Keratinocyte (primary cell): ENCODE measurements at regions not wholly inside any gene's neighbourhood (a gene's known extent, or its start where the extent isn't known, plus 50 kb on each side); places are given as distances from the start of the nearest gene placed in this dataset.

Experiments used
- DNase-seq: peaks from one replicate; pipeline ENCODE4 v3.0.0-alpha.2; 2011; ENCODE audit warnings: low read depth, missing footprints, low spot score
- FAIRE-seq: peaks from 2 replicates; lab custom pipeline; 2011; peaks lifted over from hg19 to GRCh38; lab: Jason Lieb, UNC
- H2AFZ ChIP-seq: 2 replicates; pipeline ENCODE4 v1.6.0; 2012; ENCODE audit warnings: low read length, control low read depth, inconsistent platforms; ENCODE audit not compliant: control insufficient read depth
- H3K27ac ChIP-seq: 2 replicates; pipeline ENCODE4 v1.5.1; 2011; ENCODE audit warnings: low read length; ENCODE audit not compliant: control insufficient read depth, insufficient read depth
- H3K27me3 ChIP-seq: 3 replicates; pipeline ENCODE4 v1.6.0; 2011; ENCODE audit warnings: low read length; ENCODE audit not compliant: control insufficient read depth, insufficient read depth; ENCODE audit errors: extremely low read depth
- H3K36me3 ChIP-seq, 2 experiments: 2 replicates in 1 of 2; 3 replicates in 1 of 2; pipeline ENCODE4 v1.5.1; 2011; ENCODE audit warnings: low read length in 2 of 2, mild to moderate bottlenecking in 1 of 2; ENCODE audit not compliant: control insufficient read depth in 2 of 2, insufficient read depth in 2 of 2; ENCODE audit errors: extremely low read depth in 1 of 2
- H3K4me1 ChIP-seq: 3 replicates; pipeline ENCODE4 v1.5.1; 2011; ENCODE audit warnings: low read length; ENCODE audit not compliant: control insufficient read depth, insufficient read depth; ENCODE audit errors: extremely low read depth
- H3K4me2 ChIP-seq: 3 replicates; pipeline ENCODE4 v1.6.0; 2011; ENCODE audit warnings: low read depth, low read length; ENCODE audit not compliant: control insufficient read depth, insufficient read depth; ENCODE audit errors: extremely low read depth
- H3K4me3 ChIP-seq, 3 experiments: fragments of 200-600 bp in 1 of 3; sonication (generic) in 1 of 3; 2 replicates in 2 of 3; 3 replicates in 1 of 3; pipeline ENCODE4 v1.5.1; 2011 to 2016; ENCODE audit warnings: low read length in 3 of 3, mild to moderate bottlenecking in 3 of 3, control low read depth in 2 of 3, inconsistent platforms in 1 of 3, low read depth in 1 of 3, mixed read lengths in 1 of 3, mixed run types in 1 of 3, moderate library complexity in 1 of 3; ENCODE audit not compliant: control insufficient read depth in 2 of 3, insufficient read depth in 2 of 3; ENCODE audit errors: extremely low read depth in 1 of 3
- H3K79me2 ChIP-seq: 2 replicates; pipeline ENCODE4 v1.6.0; 2012; ENCODE audit warnings: low read length; ENCODE audit not compliant: control insufficient read depth, insufficient read depth
- H3K9ac ChIP-seq: 3 replicates; pipeline ENCODE4 v1.6.0; 2011; ENCODE audit warnings: low read length; ENCODE audit not compliant: control insufficient read depth, insufficient read depth; ENCODE audit errors: extremely low read depth
- H3K9me1 ChIP-seq: 3 replicates; pipeline ENCODE4 v1.6.0; 2011; ENCODE audit warnings: low read length; ENCODE audit not compliant: control insufficient read depth, insufficient read depth; ENCODE audit errors: extremely low read depth
- H3K9me3 ChIP-seq: 2 replicates; pipeline ENCODE4 v1.5.1; 2012; ENCODE audit warnings: low read depth, low read length; ENCODE audit not compliant: control insufficient read depth
- H4K20me1 ChIP-seq: 3 replicates; pipeline ENCODE4 v1.6.0; 2011; ENCODE audit warnings: low read length; ENCODE audit not compliant: control insufficient read depth, insufficient read depth; ENCODE audit errors: extremely low read depth
- CTCF ChIP-seq, 3 experiments: IDR thresholded peaks in 1 of 3; conservative IDR thresholded peaks in 1 of 3; optimal IDR thresholded peaks in 1 of 3; 2 replicates in 2 of 3; 3 replicates in 1 of 3; pipeline versions ENCODE3 to v1.5.1; 2011; ENCODE audit warnings: low read length in 3 of 3, mild to moderate bottlenecking in 3 of 3, moderate library complexity in 2 of 3, control low read depth in 1 of 3, inconsistent platforms in 1 of 3; ENCODE audit not compliant: insufficient read depth in 2 of 3; ENCODE audit errors: extremely low read depth in 1 of 3
- EZH2 ChIP-seq: IDR thresholded peaks from one replicate; pipeline ENCODE4 v1.6.1; 2012; ENCODE audit warnings: inconsistent platforms, mild to moderate bottlenecking, low read length, moderate library complexity
- dilution Hi-C: fragments of 300-500 bp; cut with MboI; formaldehyde crosslinking; loops from one replicate; pipeline ENCODE4 v1.7.0; 2020; ENCODE audit warnings: low sequenced_read_pairs; ENCODE audit not compliant: extremely low pct_ligation_motif_present

DNA sequence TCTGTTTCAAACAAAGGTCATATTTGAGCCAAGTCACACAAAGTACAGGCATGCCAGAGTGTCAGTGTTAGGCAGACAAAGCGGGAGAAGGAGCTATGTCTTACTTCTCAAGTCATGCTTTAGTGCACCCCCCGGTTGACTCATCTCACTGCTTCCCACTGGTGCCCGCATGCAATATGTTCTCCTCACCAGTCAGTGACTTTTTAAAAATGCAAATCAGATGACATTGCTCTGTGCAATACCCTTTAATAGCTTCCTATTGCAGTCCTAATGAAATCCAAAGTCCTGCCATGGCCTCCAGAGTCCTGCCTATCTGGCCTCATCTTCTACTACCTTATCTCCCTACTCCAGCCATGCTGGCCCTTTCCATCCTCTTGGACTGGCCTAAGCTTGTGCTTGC lies 429.1 kb downstream of the ACTR3B start:
- DNase-seq (no peak), FAIRE-seq (no peak)
- no peak overlapping the region for H3K4me3 ChIP-seq
- H3K79me2 ChIP-seq: no peaks in the 10 kb centered on the region
- TF ChIP-seq CTCF (optimal IDR thresholded peaks at IDR 0.05 in 1 of 3, IDR thresholded peaks at IDR 0.05 in 1 of 3, conservative IDR thresholded peaks at IDR 0.05 in 1 of 3; ENCODE audit: extremely low read depth in 1 of 3, insufficient read depth in 2 of 3, low read length in 3 of 3) (no peak), EZH2 (no peak)
- H2AFZ ChIP-seq: no peak overlapping the region
- no peaks in the 10 kb centered on the region for H3K9me1 ChIP-seq
- H3K9me3 ChIP-seq: no peaks in the 10 kb centered on the region
- no peaks in the 10 kb centered on the region for H3K36me3 ChIP-seq
- no peaks in the 10 kb centered on the region for H3K4me1 ChIP-seq
- H3K9ac ChIP-seq: no peak overlapping the region
- H3K27me3 ChIP-seq: no peaks in the 10 kb centered on the region
- dilution Hi-C loops: no loop called here
- no peak overlapping the region for H3K4me2 ChIP-seq
- H3K27ac ChIP-seq: no peak overlapping the region
- H4K20me1 ChIP-seq: no peaks in the 10 kb centered on the region

DNA sequence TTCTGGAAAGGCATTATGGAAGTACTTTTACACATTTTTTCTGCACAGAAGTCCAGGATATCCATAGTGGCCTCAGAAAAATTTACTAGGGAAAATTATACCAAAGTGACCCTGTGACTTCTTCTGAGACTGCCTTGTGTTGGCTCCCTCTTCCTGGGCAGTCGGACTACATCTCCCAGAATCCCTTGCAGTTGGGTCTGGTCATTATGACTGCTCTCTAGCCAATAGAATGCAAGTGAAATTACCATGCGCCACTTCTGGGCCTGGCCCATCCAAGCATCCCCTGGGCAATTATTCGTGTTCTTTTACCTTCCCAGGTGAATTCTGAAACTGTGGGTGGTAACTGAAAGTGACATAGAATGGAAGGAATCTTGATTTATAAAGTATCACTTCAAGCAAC lies 430.9 kb downstream of the ACTR3B start:
- FAIRE-seq (no peak), DNase-seq (no peak)
- no peak overlapping the region for H3K9ac ChIP-seq
- no peaks in the 10 kb centered on the region for H4K20me1 ChIP-seq
- H3K9me3 ChIP-seq: no peaks in the 10 kb centered on the region
- no peak overlapping the region for H3K27ac ChIP-seq
- H2AFZ ChIP-seq: no peak overlapping the region
- H3K4me1 ChIP-seq: no peaks in the 10 kb centered on the region
- no peak overlapping the region for H3K4me3 ChIP-seq
- no peaks in the 10 kb centered on the region for H3K36me3 ChIP-seq
- dilution Hi-C loops: no loop called here
- H3K9me1 ChIP-seq: no peaks in the 10 kb centered on the region
- TF ChIP-seq CTCF (optimal IDR thresholded peaks at IDR 0.05 in 1 of 3, IDR thresholded peaks at IDR 0.05 in 1 of 3, conservative IDR thresholded peaks at IDR 0.05 in 1 of 3; ENCODE audit: extremely low read depth in 1 of 3, insufficient read depth in 2 of 3, low read length in 3 of 3) (no peak), EZH2 (no peak)
- no peak overlapping the region for H3K4me2 ChIP-seq
- no peaks in the 10 kb centered on the region for H3K27me3 ChIP-seq
- H3K79me2 ChIP-seq: no peaks in the 10 kb centered on the region
